ENCODE measurements at regions not wholly inside any gene's neighbourhood (a gene's known extent, or its start where the extent isn't known, plus 50 kb on each side); places are given as distances from the start of the nearest gene placed in this dataset.
"Not testable (repeated sequence)": the region's sequence is repeated elsewhere in the genome, so short reads cannot be mapped to it uniquely, and the experiment has no call there.

GRCh38 chr4:97317201-97317600, 826.1 kb downstream of the STPG2 start:
- Histone ChIP-seq H3K4me2 (ENCODE audit: low read length) (no peak overlapping the region), H3K27me3 (ENCODE audit: insufficient read depth, low read length) (no peaks in the 10 kb centered on the region), H3K4me3 (ENCODE audit: low read depth, low read length, poor library complexity, severe bottlenecking) (no peak overlapping the region), H3K36me3 (ENCODE audit: insufficient read depth, low read length) (no peaks in the 10 kb centered on the region), H3K9me3 (ENCODE audit: low read length) (no peaks in the 10 kb centered on the region), H3K9ac (ENCODE audit: low read length) (no peak overlapping the region), H3K27ac (ENCODE audit: low read depth, low read length, poor library complexity, severe bottlenecking) (no peak overlapping the region), H3K79me2 (ENCODE audit: insufficient read depth, low read length) (no peaks in the 10 kb centered on the region), H3K4me1 (ENCODE audit: insufficient read depth, low read length, severe bottlenecking) (no peaks in the 10 kb centered on the region), H4K20me1 (ENCODE audit: insufficient read depth, low read length) (no peaks in the 10 kb centered on the region), H3K9me2 (ENCODE audit: low read depth, low read length) (no peaks in the 10 kb centered on the region), H3F3A (ENCODE audit: insufficient read depth, low read length) (no peaks in the 10 kb centered on the region), H2AFZ (ENCODE audit: low read length) (no peak overlapping the region)
- TF ChIP-seq EZH2 (IDR thresholded peaks at IDR 0.05; ENCODE audit: borderline replicate concordance, low read length) (no peak), CTCF (IDR thresholded peaks at IDR 0.05; ENCODE audit: low read length) (no peak)

- Histone ChIP-seq H3F3A (ENCODE audit: insufficient read depth, low read length) (no peaks in the 10 kb centered on the region), H3K9me3 (ENCODE audit: low read length) (no peaks in the 10 kb centered on the region), H3K4me2 (ENCODE audit: low read length) (no peak overlapping the region), H3K4me1 (ENCODE audit: insufficient read depth, low read length, severe bottlenecking) (no peaks in the 10 kb centered on the region), H3K27me3 (ENCODE audit: insufficient read depth, low read length) (no peaks in the 10 kb centered on the region), H3K36me3 (ENCODE audit: insufficient read depth, low read length) (no peaks in the 10 kb centered on the region), H3K9me2 (ENCODE audit: low read depth, low read length) (no peaks in the 10 kb centered on the region), H4K20me1 (ENCODE audit: insufficient read depth, low read length) (no peaks in the 10 kb centered on the region), H3K4me3 (ENCODE audit: low read depth, low read length, poor library complexity, severe bottlenecking) (no peak overlapping the region), H3K9ac (ENCODE audit: low read length) (no peak overlapping the region), H3K27ac (ENCODE audit: low read depth, low read length, poor library complexity, severe bottlenecking) (no peak overlapping the region), H3K79me2 (ENCODE audit: insufficient read depth, low read length) (no peaks in the 10 kb centered on the region), H2AFZ (ENCODE audit: low read length) (no peak overlapping the region)
- TF ChIP-seq EZH2 (IDR thresholded peaks at IDR 0.05; ENCODE audit: borderline replicate concordance, low read length), result no peak
- no peak for TF ChIP-seq CTCF (IDR thresholded peaks at IDR 0.05; ENCODE audit: low read length)
These were observed 825.6 kb downstream of the STPG2 start for GRCh38 chr4:97317671-97318070.

- H3K9me2 ChIP-seq (ENCODE audit: low read depth, low read length); H2AFZ ChIP-seq (ENCODE audit: low read length); H3K9ac ChIP-seq (ENCODE audit: low read length); H3K9me3 ChIP-seq (ENCODE audit: low read length); H3K4me2 ChIP-seq (ENCODE audit: low read length); H3K27ac ChIP-seq (ENCODE audit: low read depth, low read length, poor library complexity, severe bottlenecking); H4K20me1 ChIP-seq (ENCODE audit: insufficient read depth, low read length); H3K36me3 ChIP-seq (ENCODE audit: insufficient read depth, low read length); H3K4me1 ChIP-seq (ENCODE audit: insufficient read depth, low read length, severe bottlenecking); H3F3A ChIP-seq (ENCODE audit: insufficient read depth, low read length); H3K79me2 ChIP-seq (ENCODE audit: insufficient read depth, low read length); H3K4me3 ChIP-seq (ENCODE audit: low read depth, low read length, poor library complexity, severe bottlenecking); H3K27me3 ChIP-seq (ENCODE audit: insufficient read depth, low read length): not testable (repeated sequence)
These were observed 817.5 kb downstream of the STPG2 start for GRCh38 chr4:97325751-97326150.

GRCh38 chr4:97330917-97331316, 812.4 kb downstream of the STPG2 start:
- Histone ChIP-seq H3K4me3 (ENCODE audit: low read depth, low read length, poor library complexity, severe bottlenecking) (no peak overlapping the region), H3K9me2 (ENCODE audit: low read depth, low read length) (no peaks in the 10 kb centered on the region), H3K79me2 (ENCODE audit: insufficient read depth, low read length) (no peaks in the 10 kb centered on the region), H3K9me3 (ENCODE audit: low read length) (no peaks in the 10 kb centered on the region), H3F3A (ENCODE audit: insufficient read depth, low read length) (no peaks in the 10 kb centered on the region), H3K4me2 (ENCODE audit: low read length) (no peak overlapping the region), H3K27ac (ENCODE audit: low read depth, low read length, poor library complexity, severe bottlenecking) (no peak overlapping the region), H4K20me1 (ENCODE audit: insufficient read depth, low read length) (no peaks in the 10 kb centered on the region), H3K9ac (ENCODE audit: low read length) (no peak overlapping the region), H3K36me3 (ENCODE audit: insufficient read depth, low read length) (no peaks in the 10 kb centered on the region), H3K4me1 (ENCODE audit: insufficient read depth, low read length, severe bottlenecking) (no peaks in the 10 kb centered on the region), H3K27me3 (ENCODE audit: insufficient read depth, low read length) (no peaks in the 10 kb centered on the region), H2AFZ (ENCODE audit: low read length) (no peak overlapping the region)
- TF ChIP-seq EZH2 (IDR thresholded peaks at IDR 0.05; ENCODE audit: borderline replicate concordance, low read length) (no peak), CTCF (IDR thresholded peaks at IDR 0.05; ENCODE audit: low read length) (no peak)
